SW 1271 (cell line): ENCODE measurements at regions not wholly inside any gene's neighbourhood (a gene's known extent, or its start where the extent isn't known, plus 50 kb on each side); places are given as distances from the start of the nearest gene placed in this dataset.
"Not testable (repeated sequence)": the region's sequence is repeated elsewhere in the genome, so short reads cannot be mapped to it uniquely, and the experiment has no call there.

Experiments
- DNase-seq, 2 experiments: peaks; one replicate each; lab custom pipeline; 2025; lab: John Stamatoyannopoulos, UW

GRCh38 chr4:175033162-175033561 lies 115.0 kb downstream of the ADAM29 start:
- DNase-seq: no peak

- no peak for DNase-seq
Observed at GRCh38 chr4:175034007-175034406, 115.8 kb downstream of the ADAM29 start.

GRCh38 chr4:175034986-175035705 lies 117.0 kb downstream of the ADAM29 start:
- no peak for DNase-seq

GRCh38 chr4:175035905-175036304 lies 117.7 kb downstream of the ADAM29 start:
- DNase-seq: no peak

- DNase-seq: no peak
Observed at GRCh38 chr4:175048111-175048784, 130.1 kb downstream of the ADAM29 start.

- no peak for DNase-seq
Observed at GRCh38 chr4:175048906-175049305, 130.7 kb downstream of the ADAM29 start.

GRCh38 chr4:175051974-175052373 lies 133.8 kb downstream of the ADAM29 start:
- no peak for DNase-seq

GRCh38 chr4:175054980-175055379 lies 136.8 kb downstream of the ADAM29 start:
- DNase-seq: no peak

- DNase-seq: no peak
Observed at GRCh38 chr4:175062183-175062592, 144.0 kb downstream of the ADAM29 start.

- DNase-seq: no peak
Observed at GRCh38 chr4:175065228-175065627, 147.1 kb downstream of the ADAM29 start.

GRCh38 chr4:175066923-175067627 lies 148.9 kb downstream of the ADAM29 start:
- no peak for DNase-seq

- no peak for DNase-seq
Observed at GRCh38 chr4:175068266-175068665, 150.1 kb downstream of the ADAM29 start.

GRCh38 chr4:175070444-175070843 lies 152.3 kb downstream of the ADAM29 start:
- no peak for DNase-seq

GRCh38 chr4:175071123-175071522 lies 153.0 kb downstream of the ADAM29 start:
- no peak for DNase-seq

- no peak for DNase-seq
Observed at GRCh38 chr4:175087145-175087544, 169.0 kb downstream of the ADAM29 start.

- no peak for DNase-seq
Observed at GRCh38 chr4:175090116-175090515, 172.0 kb downstream of the ADAM29 start.

GRCh38 chr4:175091649-175092048 lies 173.5 kb downstream of the ADAM29 start:
- DNase-seq: no peak

GRCh38 chr4:175092114-175092513 lies 174.0 kb downstream of the ADAM29 start:
- DNase-seq: no peak

GRCh38 chr4:175093055-175093454 lies 174.9 kb downstream of the ADAM29 start:
- DNase-seq: not testable (repeated sequence)

GRCh38 chr4:175103403-175103802 lies 185.2 kb downstream of the ADAM29 start:
- no peak for DNase-seq

GRCh38 chr4:175106301-175106700 lies 188.1 kb downstream of the ADAM29 start:
- no peak for DNase-seq

GRCh38 chr4:175109933-175110332 lies 191.8 kb downstream of the ADAM29 start:
- no peak for DNase-seq
